Stimulated activated CD4-positive, alpha-beta T cell treated with anti-CD3 and anti-CD28 coated beads, TNF-alpha, amount 100 ng/mL, for 48 hours (primary cell): ENCODE measurements at regions not wholly inside any gene's neighbourhood (a gene's known extent, or its start where the extent isn't known, plus 50 kb on each side); places are given as distances from the start of the nearest gene placed in this dataset.
"Not testable (repeated sequence)": the region's sequence is repeated elsewhere in the genome, so short reads cannot be mapped to it uniquely, and the experiment has no call there.

Experiments
- DNase-seq, 3 donors: peaks; one replicate each; pipeline ENCODE4 v3.0.0-alpha.2; 2020; ENCODE audit warnings: low read depth in 3 of 3

- DNase-seq, result no peak
These were observed 50.2 kb upstream of the PLET1 start for GRCh38 chr11:112310848-112311247.

DNA sequence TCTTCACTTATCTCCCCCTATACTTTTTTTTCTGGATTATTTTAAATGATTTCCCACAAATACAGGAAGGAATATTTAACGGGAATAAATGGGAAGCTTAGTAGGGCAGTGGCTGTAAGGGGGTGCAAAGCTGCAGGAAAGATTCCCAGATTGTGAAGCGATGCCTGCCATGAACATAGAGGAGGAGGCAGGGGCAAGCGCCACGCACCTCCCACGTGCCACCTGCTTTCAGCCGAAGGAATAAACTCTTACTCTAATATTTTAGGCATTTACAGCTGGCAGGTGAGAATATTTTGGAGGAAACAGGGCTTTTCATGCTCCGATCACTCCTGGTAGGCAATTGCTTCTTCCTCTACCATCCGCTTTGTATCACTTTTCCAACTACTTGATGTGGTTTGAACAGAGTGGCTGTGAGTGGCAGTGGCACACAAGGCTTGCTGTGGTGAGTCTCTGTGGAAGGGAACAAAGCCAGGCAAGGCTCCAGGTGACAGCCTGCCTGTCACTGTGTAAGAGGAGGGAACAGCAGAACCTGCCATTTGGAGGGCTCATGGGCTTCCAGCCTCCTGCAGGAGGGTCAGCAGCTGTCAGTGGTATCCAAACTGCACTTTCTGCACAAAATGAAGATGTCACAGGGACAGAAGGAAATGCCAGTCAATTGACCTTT is 54.5 kb upstream of the PLET1 start:
- no peak for DNase-seq

DNA sequence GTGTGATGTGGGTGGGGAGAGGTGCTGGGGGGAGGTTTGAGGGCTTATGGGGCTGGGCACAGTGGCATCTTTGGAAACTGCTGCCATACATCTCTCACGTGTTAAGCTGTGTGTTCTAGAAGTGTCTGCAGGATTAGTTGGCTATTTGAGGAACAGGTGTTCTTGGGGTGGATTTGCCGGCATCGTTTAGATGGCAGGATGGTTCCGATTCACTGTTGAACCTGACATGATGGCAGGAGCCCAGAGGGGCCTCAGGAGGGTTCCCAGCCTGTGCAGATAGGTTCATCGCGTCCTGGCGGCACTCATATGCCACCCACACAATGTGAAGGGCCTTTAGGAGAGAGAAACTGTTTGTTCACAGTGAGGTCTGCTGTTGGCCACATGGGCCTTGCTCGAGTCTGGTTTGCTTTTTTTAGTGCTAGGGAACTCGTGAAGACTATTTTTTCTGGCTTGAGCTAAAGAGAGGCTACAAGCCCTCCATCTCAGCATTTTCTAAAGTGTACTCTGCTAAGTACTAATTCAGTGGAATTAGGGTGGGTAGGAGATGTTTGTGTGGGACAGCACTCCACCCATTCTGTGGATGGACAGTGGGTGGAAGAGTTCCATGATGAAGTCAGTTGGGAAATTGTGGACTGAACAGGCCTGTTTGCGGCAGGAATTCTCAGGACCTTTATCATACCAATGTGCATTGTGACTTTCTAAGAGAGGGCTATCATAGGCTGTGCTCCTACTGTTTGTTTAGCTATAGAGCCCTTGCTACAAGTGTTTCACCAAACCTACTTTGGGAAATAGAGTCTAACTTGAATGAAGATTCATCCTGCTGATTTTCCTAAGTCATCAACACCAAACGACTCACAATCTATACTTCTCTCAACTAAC is 55.4 kb upstream of the PLET1 start:
- no peak for DNase-seq

DNA sequence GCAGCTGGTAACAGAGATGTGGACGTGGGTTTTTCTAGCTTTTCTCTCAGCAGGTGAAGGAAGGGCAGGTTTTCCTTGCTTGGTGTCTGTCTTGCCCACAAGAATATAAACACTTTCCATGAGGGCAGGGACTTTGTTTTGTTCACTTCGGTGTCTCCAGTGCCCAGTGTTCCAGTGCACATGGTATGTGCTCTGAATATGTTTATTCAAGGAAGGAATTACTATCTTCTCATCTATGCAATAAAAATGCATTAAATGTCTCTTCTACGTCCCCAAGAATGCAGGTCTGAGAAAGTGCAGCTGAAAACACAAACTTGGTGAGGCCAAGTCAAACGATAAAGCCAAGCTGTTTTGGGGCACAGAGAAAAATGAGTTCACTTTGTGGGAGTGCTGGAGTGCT is 56.3 kb upstream of the PLET1 start:
- no peak for DNase-seq

- no peak for DNase-seq
These were observed 57.5 kb upstream of the PLET1 start for GRCh38 chr11:112318184-112318591.

- DNase-seq, result no peak
These were observed 58.0 kb upstream of the PLET1 start for GRCh38 chr11:112318661-112319060.

- no peak for DNase-seq
These were observed 60.0 kb upstream of the PLET1 start for GRCh38 chr11:112320668-112321067.

DNA sequence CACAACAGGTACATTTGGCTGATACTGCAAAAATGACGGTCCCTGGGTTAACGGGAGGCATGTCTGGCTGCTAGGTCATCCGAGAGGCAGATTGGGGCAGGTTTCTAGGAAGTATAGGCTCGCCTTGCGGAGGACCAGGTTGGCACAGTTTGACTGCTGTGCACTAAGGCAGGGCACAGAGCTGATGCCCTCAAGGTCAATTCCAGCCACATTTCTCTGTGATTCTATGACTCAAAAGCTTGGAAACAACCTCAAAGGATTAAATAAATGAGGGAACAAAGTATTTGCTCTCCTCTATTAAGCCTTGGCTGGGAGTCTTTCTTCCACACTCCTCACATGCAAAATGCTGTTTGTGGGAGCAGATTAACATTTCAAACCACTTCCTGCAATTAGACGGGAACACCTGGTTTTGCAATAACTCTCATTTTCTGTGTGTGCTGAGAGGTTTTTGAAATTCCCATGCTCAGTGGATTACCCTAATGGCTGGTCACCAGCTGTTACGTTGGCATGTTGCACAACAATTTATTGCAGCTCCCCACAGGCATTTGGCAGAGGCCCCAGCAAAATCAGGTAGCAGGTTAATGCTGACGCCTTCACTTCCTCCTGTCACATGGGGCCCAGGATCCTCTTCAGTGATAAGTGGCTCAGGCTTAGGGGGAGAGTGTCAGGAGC is 61.0 kb upstream of the PLET1 start:
- DNase-seq, result no peak

DNA sequence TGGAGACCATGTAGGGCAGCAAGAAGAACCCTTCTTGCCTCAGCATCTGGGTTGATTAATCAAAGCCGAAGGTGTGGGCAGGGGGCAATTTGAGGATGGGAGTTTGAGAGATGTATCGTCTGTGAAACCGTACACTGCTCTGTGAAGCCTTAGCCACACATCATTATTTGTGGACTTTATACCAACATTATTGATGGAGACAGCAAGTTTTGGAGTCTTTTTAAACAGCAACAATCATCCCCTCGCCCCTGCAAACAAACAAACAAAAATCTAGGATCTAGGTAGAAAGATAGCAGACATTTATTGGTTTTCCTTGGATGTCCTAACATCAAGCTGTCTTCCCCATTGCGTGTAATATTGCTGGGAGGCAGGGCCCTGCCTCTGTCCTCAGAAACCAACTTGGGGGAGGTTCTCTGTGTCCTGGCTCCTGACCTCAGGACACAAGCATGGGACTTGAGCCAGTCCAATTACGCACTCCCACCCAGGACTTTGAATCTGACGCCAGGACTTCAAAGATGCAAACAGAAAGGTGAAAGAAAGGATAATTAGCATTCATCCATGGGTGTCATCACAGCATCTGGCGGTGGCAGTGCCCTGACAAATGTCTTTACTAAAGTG is 61.6 kb upstream of the PLET1 start:
- no peak for DNase-seq

GRCh38 chr11:112334381-112334780 is 73.7 kb upstream of the PLET1 start:
- DNase-seq, result no peak

GRCh38 chr11:112336356-112336886 is 75.8 kb upstream of the PLET1 start:
- DNase-seq, result no peak

DNA sequence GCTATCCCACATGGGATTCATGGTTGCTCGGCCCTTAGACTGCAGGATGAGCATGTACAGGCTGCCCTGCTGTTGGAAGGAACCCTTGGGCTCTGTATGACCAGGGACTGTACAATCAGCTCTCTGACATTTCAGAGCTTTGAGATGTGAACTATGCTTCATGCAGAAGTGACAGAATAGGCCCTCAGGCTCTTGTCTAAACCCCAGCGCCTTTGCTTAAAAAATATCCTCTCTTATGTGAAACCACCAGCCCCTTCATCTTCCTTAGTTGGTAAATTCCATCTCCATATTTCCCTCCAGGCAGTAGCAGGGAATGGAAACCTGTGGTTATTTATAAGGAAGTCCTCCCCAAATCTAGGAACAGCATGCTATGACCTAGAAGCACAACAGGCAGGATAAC is 78.9 kb upstream of the PLET1 start:
- DNase-seq, result no peak

GRCh38 chr11:112343368-112344039 is 82.8 kb upstream of the PLET1 start:
- no peak for DNase-seq

GRCh38 chr11:112344040-112344413 is 83.4 kb upstream of the PLET1 start:
- no peak for DNase-seq

- no peak for DNase-seq
These were observed 84.5 kb upstream of the PLET1 start for GRCh38 chr11:112345166-112345565.

GRCh38 chr11:112345706-112346105 is 85.0 kb upstream of the PLET1 start:
- DNase-seq, result no peak

DNA sequence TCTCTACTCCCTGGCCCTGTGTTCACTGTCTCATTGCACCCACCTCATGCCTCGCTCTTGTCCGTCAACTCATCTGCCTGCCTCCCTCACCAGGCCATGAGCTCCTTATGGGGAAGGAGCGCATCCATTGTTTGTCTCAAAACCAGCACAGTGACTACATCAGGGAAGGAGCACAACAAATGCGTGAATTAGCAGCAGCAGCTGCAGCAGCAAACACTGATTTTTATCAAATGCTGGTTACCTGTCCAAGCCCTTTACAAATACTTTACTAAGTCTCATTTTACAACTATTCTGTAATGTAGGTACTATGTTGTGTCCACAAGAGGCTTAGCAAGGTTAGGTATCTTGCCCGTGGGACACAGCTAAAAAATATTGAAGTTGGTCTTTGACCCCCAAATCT is 85.9 kb upstream of the PLET1 start:
- DNase-seq, result no peak

GRCh38 chr11:112348480-112349029 is 87.9 kb upstream of the PLET1 start:
- DNase-seq, result no peak

- DNase-seq, result not testable (repeated sequence)
These were observed 90.8 kb upstream of the PLET1 start for GRCh38 chr11:112351423-112351822.

- DNase-seq, result no peak
These were observed 92.2 kb upstream of the PLET1 start for GRCh38 chr11:112352907-112353306.

DNA sequence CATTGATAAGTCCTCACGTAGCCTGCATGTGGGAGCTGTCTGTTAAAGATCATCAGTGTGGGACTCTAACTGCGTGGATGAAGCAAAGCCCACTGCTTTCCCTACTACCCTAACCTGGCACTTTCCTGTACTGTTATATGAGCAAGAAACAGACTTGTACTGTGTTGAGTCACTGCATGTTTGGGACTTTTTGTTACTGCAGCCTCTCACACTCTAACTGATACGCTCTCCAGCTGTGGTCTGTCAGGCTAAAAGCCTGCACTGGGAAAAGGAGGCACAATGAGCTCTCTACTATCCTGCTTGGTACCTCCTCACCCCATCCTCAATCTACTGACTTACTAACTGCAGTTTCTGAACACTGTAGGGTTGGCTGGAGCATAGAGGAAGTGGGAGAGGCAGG is 93.7 kb upstream of the PLET1 start:
- no peak for DNase-seq
